ENCODE measurements at regions not wholly inside any gene's neighbourhood (a gene's known extent, or its start where the extent isn't known, plus 50 kb on each side); places are given as distances from the start of the nearest gene placed in this dataset.

DNA sequence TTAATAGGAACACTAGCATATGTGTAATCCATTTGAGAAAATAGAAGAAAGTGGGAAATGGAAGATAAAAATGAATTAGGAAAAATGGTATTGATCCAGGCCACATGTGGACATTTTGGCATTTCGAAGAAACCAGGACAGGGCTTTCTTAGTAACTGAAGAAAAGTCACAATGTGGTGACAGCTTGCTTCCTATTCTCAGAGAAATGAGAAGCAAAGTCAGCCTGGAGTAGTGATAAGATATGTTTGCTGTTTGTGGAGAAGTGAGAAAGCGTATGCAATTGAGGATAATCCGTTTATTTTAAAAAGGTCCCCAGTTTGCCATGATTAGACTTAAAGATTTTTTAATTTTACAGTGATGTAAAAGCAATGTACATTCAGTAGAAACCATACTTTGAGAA, 127.9 kb downstream of the SLITRK6 start:
- H3K27ac ChIP-seq: no peak overlapping the region
- no peak for DNase-seq
- peaks cover 0 to 13% (median 6%) of the 10 kb centered on the region in 3 donors for H3K9me3 ChIP-seq
- TF ChIP-seq CTCF (IDR thresholded peaks at IDR 0.05): no peak
- TF ChIP-seq POLR2A (IDR thresholded peaks at IDR 0.05): no peak
- no peaks in the 10 kb centered on the region for H3K36me3 ChIP-seq
- peaks cover 0 to 2% (median 0%) of the 10 kb centered on the region in 3 donors for H3K4me1 ChIP-seq
- intact Hi-C loops (cut with DNase I): no loop called here
- WGBS, 2 donors: 82 to 83% methylated on average over 3 of the region's 3 CpGs
- no peaks in the 10 kb centered on the region for H3K27me3 ChIP-seq
- no peak overlapping the region for H3K4me3 ChIP-seq

DNA sequence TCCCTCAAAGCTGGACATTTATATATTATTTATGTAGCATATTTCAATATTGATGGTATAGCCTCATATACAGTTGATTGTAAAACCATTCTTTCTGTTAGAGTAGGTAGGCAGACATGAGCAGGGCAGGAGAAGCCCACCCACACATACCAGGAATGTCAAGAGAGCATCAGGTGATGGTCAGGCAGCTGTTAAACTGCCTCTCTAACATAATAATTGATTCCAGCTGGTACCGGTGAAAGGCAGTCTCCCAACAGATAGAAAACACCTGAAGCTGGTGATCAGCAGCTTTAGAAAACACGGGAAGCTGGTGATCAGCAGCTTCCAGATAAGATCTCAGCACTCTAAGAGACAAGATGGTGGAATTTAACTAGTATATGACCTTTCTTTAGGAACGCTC, 132.9 kb downstream of the SLITRK6 start:
- no peak overlapping the region for H3K27ac ChIP-seq
- DNase-seq: no peak
- WGBS, 2 donors: 47 to 69% methylated on average over 3 of the region's 3 CpGs

DNA sequence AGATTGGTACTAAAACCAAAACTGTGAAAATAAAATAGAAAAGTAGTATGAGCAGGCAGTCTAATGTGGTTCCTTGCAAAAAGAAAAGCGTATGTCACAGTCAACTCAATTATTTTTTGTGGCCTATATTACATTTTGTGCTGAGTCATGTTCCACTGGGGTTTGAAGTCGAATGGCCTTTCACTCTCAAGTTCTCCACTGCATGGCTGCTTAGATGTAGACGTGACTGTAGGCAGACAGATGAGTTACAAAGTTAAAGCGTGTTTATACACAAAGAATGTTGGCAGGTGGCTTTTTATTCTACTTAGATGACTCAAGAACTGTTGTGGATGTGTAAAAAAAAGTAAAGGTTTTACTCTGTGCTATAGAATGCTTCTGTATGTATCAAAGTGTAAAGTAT, 133.9 kb downstream of the SLITRK6 start:
- no peak overlapping the region for H3K4me3 ChIP-seq
- peaks cover 0 to 16% (median 0%) of the 10 kb centered on the region in 3 donors for H3K4me1 ChIP-seq
- intact Hi-C loops (cut with DNase I): no loop called here
- WGBS, 2 donors: 25 to 34% methylated on average over 4 of the region's 4 CpGs
- DNase-seq: no peak
- H3K27me3 ChIP-seq: no peaks in the 10 kb centered on the region
- no peaks in the 10 kb centered on the region for H3K36me3 ChIP-seq
- no peak overlapping the region for H3K27ac ChIP-seq
- no peak for TF ChIP-seq POLR2A (IDR thresholded peaks at IDR 0.05)
- H3K9me3 ChIP-seq: no peaks in the 10 kb centered on the region

More for the DNA sequence above, 132.9 kb downstream of the SLITRK6 start:
- Histone ChIP-seq H3K4me1 (peaks cover 0 to 16% (median 0%) of the 10 kb centered on the region in 3 donors), H3K27me3 (no peaks in the 10 kb centered on the region), H3K9me3 (no peaks in the 10 kb centered on the region), H3K4me3 (no peak overlapping the region), H3K36me3 (no peaks in the 10 kb centered on the region)
- intact Hi-C loops (cut with DNase I): no loop called here
- TF ChIP-seq POLR2A (IDR thresholded peaks at IDR 0.05): no peak
- no peak for TF ChIP-seq CTCF (IDR thresholded peaks at IDR 0.05)

DNA sequence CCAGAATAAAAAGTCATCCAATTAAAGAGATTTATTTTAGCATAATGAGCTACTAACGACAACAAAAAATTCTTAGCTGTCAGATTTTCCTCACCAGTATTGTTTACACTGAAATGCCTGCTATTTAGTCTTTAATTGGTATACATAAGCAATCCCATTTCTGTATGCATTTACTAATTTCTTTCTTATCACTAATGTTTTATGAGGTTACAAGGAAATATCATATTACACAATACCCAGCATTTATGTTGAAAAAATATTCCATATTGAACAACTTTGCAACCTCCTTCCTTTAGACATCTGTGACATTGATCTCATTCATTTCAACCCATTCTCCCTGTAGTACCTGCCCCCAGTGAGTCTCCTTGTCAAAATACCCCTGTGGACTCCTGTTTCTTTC, 135.4 kb downstream of the SLITRK6 start:
- no peaks in the 10 kb centered on the region for H3K9me3 ChIP-seq
- H3K4me3 ChIP-seq: no peak overlapping the region
- no peak for TF ChIP-seq CTCF (IDR thresholded peaks at IDR 0.05)
- TF ChIP-seq POLR2A (IDR thresholded peaks at IDR 0.05): no peak
- H3K36me3 ChIP-seq: no peaks in the 10 kb centered on the region
- H3K27me3 ChIP-seq: no peaks in the 10 kb centered on the region
- WGBS, 2 donors: 84 to 93% methylated on average over 1 of the region's 1 CpG
- DNase-seq: no peak
- no peak overlapping the region for H3K27ac ChIP-seq
- H3K4me1 ChIP-seq: peaks cover 0 to 25% (median 0%) of the 10 kb centered on the region in 3 donors
- intact Hi-C loops (cut with DNase I): no loop called here

GRCh38 chr13:85662186-85662585, 137.0 kb downstream of the SLITRK6 start:
- TF ChIP-seq CTCF (IDR thresholded peaks at IDR 0.05) (no peak), POLR2A (IDR thresholded peaks at IDR 0.05) (no peak)
- intact Hi-C loops (cut with DNase I): no loop called here
- no peak overlapping the region for H3K4me3 ChIP-seq
- H3K4me1 ChIP-seq: peaks cover 0 to 25% (median 0%) of the 10 kb centered on the region in 3 donors
- no peak overlapping the region for H3K27ac ChIP-seq
- DNase-seq: no peak
- H3K27me3 ChIP-seq: no peaks in the 10 kb centered on the region
- H3K9me3 ChIP-seq: no peaks in the 10 kb centered on the region
- no peaks in the 10 kb centered on the region for H3K36me3 ChIP-seq

GRCh38 chr13:85661675-85662074, 137.5 kb downstream of the SLITRK6 start:
- Histone ChIP-seq H3K36me3 (no peaks in the 10 kb centered on the region), H3K27ac (no peak overlapping the region), H3K9me3 (no peaks in the 10 kb centered on the region), H3K27me3 (no peaks in the 10 kb centered on the region), H3K4me1 (peaks cover 0 to 25% (median 0%) of the 10 kb centered on the region in 3 donors), H3K4me3 (no peak overlapping the region)
- no peak for DNase-seq
- intact Hi-C loops (cut with DNase I): no loop called here
- no peak for TF ChIP-seq CTCF (IDR thresholded peaks at IDR 0.05)
- TF ChIP-seq POLR2A (IDR thresholded peaks at IDR 0.05): no peak

Measured in esophagus squamous epithelium (tissue), 5 donors.